ENCODE measurements at regions not wholly inside any gene's neighbourhood (a gene's known extent, or its start where the extent isn't known, plus 50 kb on each side); places are given as distances from the start of the nearest gene placed in this dataset.

- no peak for DNase-seq (ENCODE audit: low spot score)
Measured at GRCh38 chr2:151032741-151033191, 228.9 kb downstream of the RBM43 start.

GRCh38 chr2:151030663-151031230 lies 230.9 kb downstream of the RBM43 start:
- DNase-seq (ENCODE audit: low spot score) = no peak

- DNase-seq (ENCODE audit: low spot score) = no peak
Measured at GRCh38 chr2:151029406-151030157, 232.1 kb downstream of the RBM43 start.

- DNase-seq (ENCODE audit: low spot score) = no peak
Measured at GRCh38 chr2:151028691-151029176, 232.9 kb downstream of the RBM43 start.

- DNase-seq (ENCODE audit: low spot score) = no peak
Measured at GRCh38 chr2:151027151-151027550, 234.5 kb downstream of the RBM43 start.

- no peak for DNase-seq (ENCODE audit: low spot score)
Measured at GRCh38 chr2:151025816-151026215, 235.8 kb downstream of the RBM43 start.

- DNase-seq (ENCODE audit: low spot score) = no peak
Measured at GRCh38 chr2:151024696-151025251, 236.9 kb downstream of the RBM43 start.

- no peak for DNase-seq (ENCODE audit: low spot score)
Measured at GRCh38 chr2:151021747-151022452, 239.8 kb downstream of the RBM43 start.

GRCh38 chr2:151020411-151020810 lies 241.3 kb downstream of the RBM43 start:
- no peak for DNase-seq (ENCODE audit: low spot score)

GRCh38 chr2:151009437-151010175 lies 252.1 kb downstream of the RBM43 start:
- DNase-seq (ENCODE audit: low spot score) = no peak

- no peak for DNase-seq (ENCODE audit: low spot score)
Measured at GRCh38 chr2:151007365-151007764, 254.3 kb downstream of the RBM43 start.

- no peak for DNase-seq (ENCODE audit: low spot score)
Measured at GRCh38 chr2:151002959-151003600, 258.6 kb downstream of the RBM43 start.

GRCh38 chr2:150997702-150998440 lies 263.8 kb downstream of the RBM43 start:
- no peak for DNase-seq (ENCODE audit: low spot score)

- DNase-seq (ENCODE audit: low spot score) = no peak
Measured at GRCh38 chr2:150997066-150997465, 264.6 kb downstream of the RBM43 start.

GRCh38 chr2:150994076-150994475 lies 267.6 kb downstream of the RBM43 start:
- no peak for DNase-seq (ENCODE audit: low spot score)

GRCh38 chr2:150989969-150990368 lies 271.7 kb downstream of the RBM43 start:
- DNase-seq (ENCODE audit: low spot score) = no peak

- DNase-seq (ENCODE audit: low spot score) = no peak
Measured at GRCh38 chr2:150985741-150986140, 275.9 kb downstream of the RBM43 start.

- no peak for DNase-seq (ENCODE audit: low spot score)
Measured at GRCh38 chr2:150983314-150983897, 278.3 kb downstream of the RBM43 start.

- DNase-seq (ENCODE audit: low spot score) = no peak
Measured at GRCh38 chr2:150981826-150982225, 279.8 kb downstream of the RBM43 start.

- no peak for DNase-seq (ENCODE audit: low spot score)
Measured at GRCh38 chr2:150978053-150978452, 283.6 kb downstream of the RBM43 start.
